ENCODE measurements at regions not wholly inside any gene's neighbourhood (a gene's known extent, or its start where the extent isn't known, plus 50 kb on each side); places are given as distances from the start of the nearest gene placed in this dataset.

DNA sequence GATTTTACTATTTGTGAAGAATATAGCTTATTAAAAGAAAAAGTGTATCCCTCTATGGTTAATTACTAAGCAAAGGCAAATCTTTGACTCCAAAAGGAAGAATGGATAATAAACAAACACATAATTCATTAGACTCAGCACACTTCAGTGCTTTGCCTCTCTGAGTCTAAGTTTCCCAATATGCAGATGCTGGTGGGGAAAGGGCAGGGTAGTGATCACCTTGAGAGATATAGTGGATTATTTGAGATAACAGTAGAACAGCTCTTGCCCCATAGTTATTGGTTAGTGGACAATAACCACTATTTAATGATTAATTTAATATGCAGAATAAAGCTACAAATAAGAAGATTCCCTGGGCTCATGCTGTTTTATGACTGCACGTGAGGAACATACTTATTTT lies 98.2 kb upstream of the SLC8A1 start:
- no peak for TF ChIP-seq EP300 (IDR thresholded peaks at IDR 0.05)
- TF ChIP-seq, protein P1, sequence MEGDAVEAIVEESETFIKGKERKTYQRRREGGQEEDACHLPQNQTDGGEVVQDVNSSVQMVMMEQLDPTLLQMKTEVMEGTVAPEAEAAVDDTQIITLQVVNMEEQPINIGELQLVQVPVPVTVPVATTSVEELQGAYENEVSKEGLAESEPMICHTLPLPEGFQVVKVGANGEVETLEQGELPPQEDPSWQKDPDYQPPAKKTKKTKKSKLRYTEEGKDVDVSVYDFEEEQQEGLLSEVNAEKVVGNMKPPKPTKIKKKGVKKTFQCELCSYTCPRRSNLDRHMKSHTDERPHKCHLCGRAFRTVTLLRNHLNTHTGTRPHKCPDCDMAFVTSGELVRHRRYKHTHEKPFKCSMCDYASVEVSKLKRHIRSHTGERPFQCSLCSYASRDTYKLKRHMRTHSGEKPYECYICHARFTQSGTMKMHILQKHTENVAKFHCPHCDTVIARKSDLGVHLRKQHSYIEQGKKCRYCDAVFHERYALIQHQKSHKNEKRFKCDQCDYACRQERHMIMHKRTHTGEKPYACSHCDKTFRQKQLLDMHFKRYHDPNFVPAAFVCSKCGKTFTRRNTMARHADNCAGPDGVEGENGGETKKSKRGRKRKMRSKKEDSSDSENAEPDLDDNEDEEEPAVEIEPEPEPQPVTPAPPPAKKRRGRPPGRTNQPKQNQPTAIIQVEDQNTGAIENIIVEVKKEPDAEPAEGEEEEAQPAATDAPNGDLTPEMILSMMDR (IDR thresholded peaks at IDR 0.05), result no peak
- TF ChIP-seq POLR2A (IDR thresholded peaks at IDR 0.05), result no peak
- TF ChIP-seq POLR2AphosphoS5 (IDR thresholded peaks at IDR 0.05), result no peak

Data from stomach (tissue), 4 donors.